Fibroblast of lung (primary cell): ENCODE measurements at regions not wholly inside any gene's neighbourhood (a gene's known extent, or its start where the extent isn't known, plus 50 kb on each side); places are given as distances from the start of the nearest gene placed in this dataset.

ENCODE experiments used
- EZH2 ChIP-seq: IDR thresholded peaks from 2 replicates; pipeline ENCODE4 v1.5.1; 2012; ENCODE audit warnings: low read length, control low read depth, mild to moderate bottlenecking; ENCODE audit errors: missing control alignments
- TF ChIP-seq, protein P1 (sequence below), 2 donors: IDR thresholded peaks in 1 of 2; conservative IDR thresholded peaks in 1 of 2; 1 replicate in 1 of 2; 2 replicates in 1 of 2; pipeline ENCODE4 v1.5.1; 2011 to 2012; ENCODE audit warnings: low read length in 2 of 2, control low read depth in 1 of 2, inconsistent platforms in 1 of 2, low read depth in 1 of 2, mild to moderate bottlenecking in 1 of 2

DNA sequence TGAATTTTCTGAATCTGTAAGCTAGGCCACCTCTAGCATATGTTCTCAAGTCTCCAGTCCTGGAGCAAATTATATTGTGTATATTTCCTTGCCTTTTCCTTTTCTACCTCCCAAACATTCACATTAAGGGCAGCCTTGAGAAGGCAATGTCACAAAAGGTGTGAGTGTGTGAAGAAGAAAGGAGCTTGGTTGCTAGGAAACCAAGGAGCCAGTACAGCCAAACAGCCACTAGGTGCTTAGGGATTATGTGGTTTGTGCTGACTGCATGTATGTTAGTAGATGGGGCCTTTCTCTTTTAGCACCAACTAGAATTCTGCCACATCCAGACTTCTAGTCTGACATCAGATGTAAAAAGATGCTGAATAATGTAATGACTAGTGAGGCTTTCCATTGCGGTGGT is 118.8 kb upstream of the DAZL start:
- TF ChIP-seq, protein P1, sequence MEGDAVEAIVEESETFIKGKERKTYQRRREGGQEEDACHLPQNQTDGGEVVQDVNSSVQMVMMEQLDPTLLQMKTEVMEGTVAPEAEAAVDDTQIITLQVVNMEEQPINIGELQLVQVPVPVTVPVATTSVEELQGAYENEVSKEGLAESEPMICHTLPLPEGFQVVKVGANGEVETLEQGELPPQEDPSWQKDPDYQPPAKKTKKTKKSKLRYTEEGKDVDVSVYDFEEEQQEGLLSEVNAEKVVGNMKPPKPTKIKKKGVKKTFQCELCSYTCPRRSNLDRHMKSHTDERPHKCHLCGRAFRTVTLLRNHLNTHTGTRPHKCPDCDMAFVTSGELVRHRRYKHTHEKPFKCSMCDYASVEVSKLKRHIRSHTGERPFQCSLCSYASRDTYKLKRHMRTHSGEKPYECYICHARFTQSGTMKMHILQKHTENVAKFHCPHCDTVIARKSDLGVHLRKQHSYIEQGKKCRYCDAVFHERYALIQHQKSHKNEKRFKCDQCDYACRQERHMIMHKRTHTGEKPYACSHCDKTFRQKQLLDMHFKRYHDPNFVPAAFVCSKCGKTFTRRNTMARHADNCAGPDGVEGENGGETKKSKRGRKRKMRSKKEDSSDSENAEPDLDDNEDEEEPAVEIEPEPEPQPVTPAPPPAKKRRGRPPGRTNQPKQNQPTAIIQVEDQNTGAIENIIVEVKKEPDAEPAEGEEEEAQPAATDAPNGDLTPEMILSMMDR (conservative IDR thresholded peaks at IDR 0.05 in 1 of 2, IDR thresholded peaks at IDR 0.05 in 1 of 2; ENCODE audit: low read depth in 1 of 2, low read length in 2 of 2), result peak in 1 of 2 donors; percentile 7
- no peak for TF ChIP-seq EZH2
